GM12878 (cell line): ENCODE measurements at regions not wholly inside any gene's neighbourhood (a gene's known extent, or its start where the extent isn't known, plus 50 kb on each side); places are given as distances from the start of the nearest gene placed in this dataset.

ENCODE experiments used
- ATAC-seq: fragments of 200-7000 bp; cut with Tn5 transposase; 3 replicates; pipeline ENCODE4 v1.9.1; 2020; ENCODE audit warnings: mild to moderate bottlenecking, moderate library complexity
- BruUV-seq: library from RNA; stranded (reverse); fragments of 400-500 nt; replicated peaks from 2 replicates; lab custom pipeline; 2021; lab: Mats Ljungman, UMichigan
- CTCF ChIA-PET: fragments of 300-600 bp; sonication (Branson Sonifier 250); formaldehyde crosslinking; extraction: SDS; loops from one replicate; lab custom pipeline; 2021; ENCODE audit warnings: inconsistent platforms; lab: Yijun Ruan, JAX
- POLR2A ChIA-PET: fragments of 350-600 bp; formaldehyde crosslinking; extraction: SDS; loops from one replicate; lab custom pipeline; 2021; ENCODE audit warnings: inconsistent platforms; lab: Charles Lee
- RAD21 ChIA-PET: fragments of 300-600 bp; sonication (Branson Sonifier 250); formaldehyde crosslinking; loops from one replicate; lab custom pipeline; 2023; ENCODE audit warnings: antibody characterized with exemption; ENCODE audit not compliant: unreplicated experiment; lab: Charles Lee
- SMC1A ChIA-PET: fragments of 300-600 bp; sonication (Branson Sonifier 250); formaldehyde crosslinking; loops from one replicate; lab custom pipeline; 2023; ENCODE audit not compliant: unreplicated experiment, uncharacterized antibody; lab: Charles Lee
- DNase-seq: peaks from one replicate; pipeline ENCODE4 v3.0.0-alpha.2; 2011; ENCODE audit warnings: low read depth, low spot score
- FAIRE-seq: peaks from 3 replicates; lab custom pipeline; 2011; peaks lifted over from hg19 to GRCh38; lab: Jason Lieb, UNC
- H2AFZ ChIP-seq: 2 replicates; pipeline ENCODE4 v1.6.0; 2011; ENCODE audit warnings: low read depth, low read length, control low read depth; ENCODE audit not compliant: control insufficient read depth
- H3K27ac ChIP-seq: 2 replicates; pipeline ENCODE4 v1.5.1; 2011; ENCODE audit warnings: control low read depth; ENCODE audit not compliant: control insufficient read depth, insufficient read depth
- H3K27me3 ChIP-seq, 2 experiments: replicated peaks in 1 of 2; 2 replicates each; pipeline versions ENCODE4 v1.6.0 to v1.6.1; 2011; ENCODE audit warnings: low read length in 1 of 2; ENCODE audit not compliant: control insufficient read depth in 2 of 2, insufficient read depth in 2 of 2
- H3K36me3 ChIP-seq, 2 experiments: 2 replicates each; pipeline ENCODE4 v1.5.1; 2011; ENCODE audit warnings: low read length in 1 of 2; ENCODE audit not compliant: control insufficient read depth in 2 of 2, insufficient read depth in 2 of 2
- H3K4me1 ChIP-seq: 2 replicates; pipeline ENCODE4 v1.6.1; 2011; ENCODE audit warnings: mild to moderate bottlenecking, low read length, moderate library complexity, mixed read lengths; ENCODE audit not compliant: control insufficient read depth, insufficient read depth
- H3K4me2 ChIP-seq: 2 replicates; pipeline ENCODE4 v1.6.0; 2011; ENCODE audit warnings: control low read depth; ENCODE audit not compliant: control insufficient read depth, insufficient read depth
- H3K4me3 ChIP-seq: fragments of 200-600 bp; sonication (generic); 2 replicates; pipeline ENCODE4 v1.5.1; 2016
- H3K79me2 ChIP-seq: 2 replicates; pipeline ENCODE4 v1.6.0; 2011; ENCODE audit warnings: low read length; ENCODE audit not compliant: control insufficient read depth, insufficient read depth
- H3K9ac ChIP-seq: 2 replicates; pipeline ENCODE4 v1.8.0; 2011; ENCODE audit warnings: low read length, control low read depth, mixed read lengths; ENCODE audit not compliant: control insufficient read depth, insufficient read depth
- H3K9me3 ChIP-seq: replicated peaks from 3 replicates; pipeline ENCODE4 v1.5.1; 2011; ENCODE audit warnings: mild to moderate bottlenecking, low read length; ENCODE audit not compliant: control insufficient read depth, insufficient read depth
- H4K20me1 ChIP-seq: 2 replicates; pipeline ENCODE4 v1.6.0; 2011; ENCODE audit not compliant: control insufficient read depth, insufficient read depth
- DPF2 ChIP-seq: fragments of 450-650 bp; IDR thresholded peaks from 2 replicates; pipeline ENCODE4 v1.6.1; 2017; ENCODE audit warnings: mild to moderate bottlenecking
- HDGF ChIP-seq: fragments of 450-650 bp; IDR thresholded peaks from 2 replicates; pipeline ENCODE4 v1.6.1; 2016; ENCODE audit warnings: antibody characterized with exemption
- NR2C1 ChIP-seq: fragments of 450-650 bp; IDR thresholded peaks from 2 replicates; pipeline ENCODE4 v1.6.1; 2017; ENCODE audit warnings: antibody characterized with exemption, mild to moderate bottlenecking, moderate library complexity
- SIX5 ChIP-seq: IDR thresholded peaks from 2 replicates; pipeline ENCODE4 v1.6.1; 2011; ENCODE audit warnings: mild to moderate bottlenecking, low read depth, low read length, moderate library complexity; ENCODE audit not compliant: severe bottlenecking
- TARDBP ChIP-seq: IDR thresholded peaks from 2 replicates; pipeline ENCODE4 v1.6.1; 2016; ENCODE audit warnings: borderline replicate concordance
- WGBS: methylation state at CpG from one replicate; pipeline ENCODE4 v1.1.6; 2016; ENCODE audit warnings: low lambda C conversion rate; ENCODE audit not compliant: insufficient replicate concordance, insufficient coverage; ENCODE audit errors: missing lambda C conversion rate; 5-methylcytosine and 5-hydroxymethylcytosine counted together
- in situ Hi-C: fragments of 300-500 bp; cut with MboI; formaldehyde crosslinking; loops from 9 replicates; pipeline ENCODE4 v1.14.3; 2018; ENCODE audit warnings: mixed read lengths
- intact Hi-C: fragments of 100-400 bp; cut with micrococcal nuclease; formaldehyde crosslinking; loops from one replicate; pipeline ENCODE4 v1.14.2; 2022; ENCODE audit not compliant: unreplicated experiment
- TF ChIP-seq, protein P1 (sequence below): fragments of 450-650 bp; formaldehyde crosslinking; IDR thresholded peaks from 2 replicates; pipeline ENCODE4 v1.4.0; 2022; ENCODE audit warnings: mild to moderate bottlenecking, moderate library complexity
- TF ChIP-seq, protein P2 (sequence below): IDR thresholded peaks from 2 replicates; pipeline ENCODE4 v1.6.1; 2011; ENCODE audit warnings: borderline replicate concordance, low read depth, mild to moderate bottlenecking, moderate library complexity, mixed read lengths, low read length; ENCODE audit not compliant: insufficient read depth; ENCODE audit errors: extremely low read length
- TF ChIP-seq, protein P3 (sequence below): fragments of 450-650 bp; formaldehyde crosslinking; IDR thresholded peaks from 2 replicates; pipeline ENCODE4 v1.4.0; 2020; ENCODE audit warnings: mild to moderate bottlenecking, moderate library complexity
- TF ChIP-seq, protein P4 (sequence below): fragments of 450-650 bp; IDR thresholded peaks from 2 replicates; pipeline ENCODE4 v1.6.1; 2017; ENCODE audit warnings: borderline replicate concordance
- TF ChIP-seq, protein P5 (sequence below): fragments of 450-650 bp; IDR thresholded peaks from 2 replicates; pipeline ENCODE4 v1.6.1; 2017; ENCODE audit warnings: mild to moderate bottlenecking

DNA sequence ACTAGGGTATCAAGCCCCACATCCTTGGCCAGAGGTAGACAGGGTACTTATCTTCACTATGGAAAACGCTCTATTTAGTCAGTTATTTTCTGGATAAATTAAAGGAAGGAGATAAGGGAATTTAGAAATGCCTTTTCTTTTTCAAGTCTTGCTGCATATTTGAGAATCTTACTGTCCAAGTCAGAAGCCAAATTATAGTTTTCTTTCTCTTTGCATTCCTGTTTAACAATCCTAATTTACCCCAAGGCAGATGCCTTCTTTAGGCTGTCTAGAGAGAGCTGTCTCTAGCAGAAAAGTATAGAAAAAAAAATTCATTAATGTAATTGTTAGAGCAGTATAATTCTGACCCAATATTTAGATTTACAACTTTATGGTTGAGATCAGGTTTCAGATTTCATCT lies 64.4 kb upstream of the TBC1D5 start:
- Histone ChIP-seq H3K4me3 (no peak overlapping the region), H3K27me3 (no peaks in the 10 kb centered on the region), H4K20me1 (no peaks in the 10 kb centered on the region), H3K9ac (no peak overlapping the region), H3K36me3 (no peaks in the 10 kb centered on the region), H3K9me3 (no peaks in the 10 kb centered on the region; the same call in 2 of the 3 replicates), H3K4me1 (no peaks in the 10 kb centered on the region), H3K4me2 (no peak overlapping the region), H3K79me2 (no peaks in the 10 kb centered on the region), H3K27ac (no peak overlapping the region), H2AFZ (no peak overlapping the region)
- POLR2A ChIA-PET: no interaction called here
- SMC1A ChIA-PET: no interaction called here
- ATAC-seq (no peak), DNase-seq (no peak), FAIRE-seq (no peak)
- intact Hi-C loops: no loop called here
- 0% methylated on average over 1 of the region's 1 CpG for WGBS
- in situ Hi-C loops: no loop called here
- BruUV-seq: no TSS peak
- RAD21 ChIA-PET: interaction anchor here (0.6 kb wide), 1 partner anchor 9 kb away, joined by 5 read pairs; no protein-coding TSS in a partner anchor
- CTCF ChIA-PET: interaction anchor here (0.7 to 1.0 kb wide), 3 partner anchors 8 to 392 kb away, joined by 3 to 4 read pairs (median 3); no protein-coding TSS in a partner anchor
- TF ChIP-seq NR2C1: no peak
- TF ChIP-seq, protein P1, sequence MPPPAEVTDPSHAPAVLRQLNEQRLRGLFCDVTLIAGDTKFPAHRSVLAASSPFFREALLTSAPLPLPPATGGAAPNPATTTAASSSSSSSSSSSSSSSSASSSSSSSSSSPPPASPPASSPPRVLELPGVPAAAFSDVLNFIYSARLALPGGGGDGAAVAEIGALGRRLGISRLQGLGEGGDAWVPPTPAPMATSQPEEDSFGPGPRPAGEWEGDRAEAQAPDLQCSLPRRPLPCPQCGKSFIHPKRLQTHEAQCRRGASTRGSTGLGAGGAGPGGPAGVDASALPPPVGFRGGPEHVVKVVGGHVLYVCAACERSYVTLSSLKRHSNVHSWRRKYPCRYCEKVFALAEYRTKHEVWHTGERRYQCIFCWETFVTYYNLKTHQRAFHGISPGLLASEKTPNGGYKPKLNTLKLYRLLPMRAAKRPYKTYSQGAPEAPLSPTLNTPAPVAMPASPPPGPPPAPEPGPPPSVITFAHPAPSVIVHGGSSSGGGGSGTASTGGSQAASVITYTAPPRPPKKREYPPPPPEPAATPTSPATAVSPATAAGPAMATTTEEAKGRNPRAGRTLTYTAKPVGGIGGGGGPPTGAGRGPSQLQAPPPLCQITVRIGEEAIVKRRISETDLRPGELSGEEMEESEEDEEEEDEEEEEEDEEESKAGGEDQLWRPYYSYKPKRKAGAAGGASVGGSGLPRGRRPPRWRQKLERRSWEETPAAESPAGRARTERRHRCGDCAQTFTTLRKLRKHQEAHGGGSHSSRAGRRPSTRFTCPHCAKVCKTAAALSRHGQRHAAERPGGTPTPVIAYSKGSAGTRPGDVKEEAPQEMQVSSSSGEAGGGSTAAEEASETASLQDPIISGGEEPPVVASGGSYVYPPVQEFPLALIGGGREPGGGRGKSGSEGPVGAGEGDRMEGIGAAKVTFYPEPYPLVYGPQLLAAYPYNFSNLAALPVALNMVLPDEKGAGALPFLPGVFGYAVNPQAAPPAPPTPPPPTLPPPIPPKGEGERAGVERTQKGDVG: no peak
- TF ChIP-seq, protein P2, sequence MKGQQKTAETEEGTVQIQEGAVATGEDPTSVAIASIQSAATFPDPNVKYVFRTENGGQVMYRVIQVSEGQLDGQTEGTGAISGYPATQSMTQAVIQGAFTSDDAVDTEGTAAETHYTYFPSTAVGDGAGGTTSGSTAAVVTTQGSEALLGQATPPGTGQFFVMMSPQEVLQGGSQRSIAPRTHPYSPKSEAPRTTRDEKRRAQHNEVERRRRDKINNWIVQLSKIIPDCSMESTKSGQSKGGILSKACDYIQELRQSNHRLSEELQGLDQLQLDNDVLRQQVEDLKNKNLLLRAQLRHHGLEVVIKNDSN: no peak
- TF ChIP-seq HDGF: no peak
- TF ChIP-seq, protein P3, sequence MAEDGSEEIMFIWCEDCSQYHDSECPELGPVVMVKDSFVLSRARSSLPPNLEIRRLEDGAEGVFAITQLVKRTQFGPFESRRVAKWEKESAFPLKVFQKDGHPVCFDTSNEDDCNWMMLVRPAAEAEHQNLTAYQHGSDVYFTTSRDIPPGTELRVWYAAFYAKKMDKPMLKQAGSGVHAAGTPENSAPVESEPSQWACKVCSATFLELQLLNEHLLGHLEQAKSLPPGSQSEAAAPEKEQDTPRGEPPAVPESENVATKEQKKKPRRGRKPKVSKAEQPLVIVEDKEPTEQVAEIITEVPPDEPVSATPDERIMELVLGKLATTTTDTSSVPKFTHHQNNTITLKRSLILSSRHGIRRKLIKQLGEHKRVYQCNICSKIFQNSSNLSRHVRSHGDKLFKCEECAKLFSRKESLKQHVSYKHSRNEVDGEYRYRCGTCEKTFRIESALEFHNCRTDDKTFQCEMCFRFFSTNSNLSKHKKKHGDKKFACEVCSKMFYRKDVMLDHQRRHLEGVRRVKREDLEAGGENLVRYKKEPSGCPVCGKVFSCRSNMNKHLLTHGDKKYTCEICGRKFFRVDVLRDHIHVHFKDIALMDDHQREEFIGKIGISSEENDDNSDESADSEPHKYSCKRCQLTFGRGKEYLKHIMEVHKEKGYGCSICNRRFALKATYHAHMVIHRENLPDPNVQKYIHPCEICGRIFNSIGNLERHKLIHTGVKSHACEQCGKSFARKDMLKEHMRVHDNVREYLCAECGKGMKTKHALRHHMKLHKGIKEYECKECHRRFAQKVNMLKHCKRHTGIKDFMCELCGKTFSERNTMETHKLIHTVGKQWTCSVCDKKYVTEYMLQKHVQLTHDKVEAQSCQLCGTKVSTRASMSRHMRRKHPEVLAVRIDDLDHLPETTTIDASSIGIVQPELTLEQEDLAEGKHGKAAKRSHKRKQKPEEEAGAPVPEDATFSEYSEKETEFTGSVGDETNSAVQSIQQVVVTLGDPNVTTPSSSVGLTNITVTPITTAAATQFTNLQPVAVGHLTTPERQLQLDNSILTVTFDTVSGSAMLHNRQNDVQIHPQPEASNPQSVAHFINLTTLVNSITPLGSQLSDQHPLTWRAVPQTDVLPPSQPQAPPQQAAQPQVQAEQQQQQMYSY (CRISPR knock-in tag): no peak
- no peak for TF ChIP-seq SIX5
- no peak for TF ChIP-seq TARDBP
- TF ChIP-seq, protein P4, sequence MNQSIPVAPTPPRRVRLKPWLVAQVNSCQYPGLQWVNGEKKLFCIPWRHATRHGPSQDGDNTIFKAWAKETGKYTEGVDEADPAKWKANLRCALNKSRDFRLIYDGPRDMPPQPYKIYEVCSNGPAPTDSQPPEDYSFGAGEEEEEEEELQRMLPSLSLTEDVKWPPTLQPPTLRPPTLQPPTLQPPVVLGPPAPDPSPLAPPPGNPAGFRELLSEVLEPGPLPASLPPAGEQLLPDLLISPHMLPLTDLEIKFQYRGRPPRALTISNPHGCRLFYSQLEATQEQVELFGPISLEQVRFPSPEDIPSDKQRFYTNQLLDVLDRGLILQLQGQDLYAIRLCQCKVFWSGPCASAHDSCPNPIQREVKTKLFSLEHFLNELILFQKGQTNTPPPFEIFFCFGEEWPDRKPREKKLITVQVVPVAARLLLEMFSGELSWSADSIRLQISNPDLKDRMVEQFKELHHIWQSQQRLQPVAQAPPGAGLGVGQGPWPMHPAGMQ: no peak
- TF ChIP-seq, protein P5, sequence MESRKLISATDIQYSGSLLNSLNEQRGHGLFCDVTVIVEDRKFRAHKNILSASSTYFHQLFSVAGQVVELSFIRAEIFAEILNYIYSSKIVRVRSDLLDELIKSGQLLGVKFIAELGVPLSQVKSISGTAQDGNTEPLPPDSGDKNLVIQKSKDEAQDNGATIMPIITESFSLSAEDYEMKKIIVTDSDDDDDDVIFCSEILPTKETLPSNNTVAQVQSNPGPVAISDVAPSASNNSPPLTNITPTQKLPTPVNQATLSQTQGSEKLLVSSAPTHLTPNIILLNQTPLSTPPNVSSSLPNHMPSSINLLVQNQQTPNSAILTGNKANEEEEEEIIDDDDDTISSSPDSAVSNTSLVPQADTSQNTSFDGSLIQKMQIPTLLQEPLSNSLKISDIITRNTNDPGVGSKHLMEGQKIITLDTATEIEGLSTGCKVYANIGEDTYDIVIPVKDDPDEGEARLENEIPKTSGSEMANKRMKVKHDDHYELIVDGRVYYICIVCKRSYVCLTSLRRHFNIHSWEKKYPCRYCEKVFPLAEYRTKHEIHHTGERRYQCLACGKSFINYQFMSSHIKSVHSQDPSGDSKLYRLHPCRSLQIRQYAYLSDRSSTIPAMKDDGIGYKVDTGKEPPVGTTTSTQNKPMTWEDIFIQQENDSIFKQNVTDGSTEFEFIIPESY: no peak
- TF ChIP-seq DPF2: no peak
